HG03066 (cell line): ENCODE measurements at regions not wholly inside any gene's neighbourhood (a gene's known extent, or its start where the extent isn't known, plus 50 kb on each side); places are given as distances from the start of the nearest gene placed in this dataset.
"Not testable (repeated sequence)": the region's sequence is repeated elsewhere in the genome, so short reads cannot be mapped to it uniquely, and the experiment has no call there.

Experiments
- ATAC-seq: cut with Tn5 transposase; IDR thresholded peaks from one replicate; pipeline ENCODE4 v1.9.1; 2021; ENCODE audit warnings: low read depth; ENCODE audit not compliant: unreplicated experiment

- ATAC-seq: peak; percentile 45
These were observed 100.3 kb upstream of the SVIL start for GRCh38 chr10:29734962-29735627.

- ATAC-seq: no peak
These were observed 99.8 kb upstream of the SVIL start for GRCh38 chr10:29734640-29734961.

GRCh38 chr10:29733323-29733722 is 98.6 kb upstream of the SVIL start:
- ATAC-seq: no peak

- no peak for ATAC-seq
These were observed 98.1 kb upstream of the SVIL start for GRCh38 chr10:29732918-29733317.

- ATAC-seq: no peak
These were observed 97.0 kb upstream of the SVIL start for GRCh38 chr10:29731760-29732159.

- ATAC-seq: no peak
These were observed 96.2 kb upstream of the SVIL start for GRCh38 chr10:29730969-29731368.

- ATAC-seq: no peak
These were observed 95.7 kb upstream of the SVIL start for GRCh38 chr10:29730458-29730857.

GRCh38 chr10:29728541-29729049 is 93.8 kb upstream of the SVIL start:
- ATAC-seq: no peak

- not testable (repeated sequence) for ATAC-seq
These were observed 91.2 kb upstream of the SVIL start for GRCh38 chr10:29725927-29726326.

- ATAC-seq: no peak
These were observed 90.5 kb upstream of the SVIL start for GRCh38 chr10:29725133-29725720.

- ATAC-seq: no peak
These were observed 89.0 kb upstream of the SVIL start for GRCh38 chr10:29723726-29724125.

- no peak for ATAC-seq
These were observed 88.0 kb upstream of the SVIL start for GRCh38 chr10:29722777-29723176.

GRCh38 chr10:29720149-29720548 is 85.4 kb upstream of the SVIL start:
- no peak for ATAC-seq

- ATAC-seq: no peak
These were observed 84.5 kb upstream of the SVIL start for GRCh38 chr10:29719281-29719675.

- ATAC-seq: no peak
These were observed 80.5 kb upstream of the SVIL start for GRCh38 chr10:29715296-29715695.

GRCh38 chr10:29714096-29714874 is 79.5 kb upstream of the SVIL start:
- no peak for ATAC-seq

- no peak for ATAC-seq
These were observed 78.7 kb upstream of the SVIL start for GRCh38 chr10:29713450-29713849.

- ATAC-seq: no peak
These were observed 77.3 kb upstream of the SVIL start for GRCh38 chr10:29712108-29712507.

- ATAC-seq: no peak
These were observed 75.4 kb upstream of the SVIL start for GRCh38 chr10:29710128-29710527.

- no peak for ATAC-seq
These were observed 74.8 kb upstream of the SVIL start for GRCh38 chr10:29709484-29710002.

- no peak for ATAC-seq
These were observed 68.5 kb upstream of the SVIL start for GRCh38 chr10:29703271-29703670.
